GM19043 (cell line): ENCODE measurements at regions not wholly inside any gene's neighbourhood (a gene's known extent, or its start where the extent isn't known, plus 50 kb on each side); places are given as distances from the start of the nearest gene placed in this dataset.

Experiments used
- ATAC-seq: cut with Tn5 transposase; IDR thresholded peaks from one replicate; pipeline ENCODE4 v1.9.1; 2021; ENCODE audit warnings: low read depth; ENCODE audit not compliant: unreplicated experiment

GRCh38 chr1:98386675-98387440, 274.7 kb upstream of the SNX7 start:
- ATAC-seq, result no peak

DNA sequence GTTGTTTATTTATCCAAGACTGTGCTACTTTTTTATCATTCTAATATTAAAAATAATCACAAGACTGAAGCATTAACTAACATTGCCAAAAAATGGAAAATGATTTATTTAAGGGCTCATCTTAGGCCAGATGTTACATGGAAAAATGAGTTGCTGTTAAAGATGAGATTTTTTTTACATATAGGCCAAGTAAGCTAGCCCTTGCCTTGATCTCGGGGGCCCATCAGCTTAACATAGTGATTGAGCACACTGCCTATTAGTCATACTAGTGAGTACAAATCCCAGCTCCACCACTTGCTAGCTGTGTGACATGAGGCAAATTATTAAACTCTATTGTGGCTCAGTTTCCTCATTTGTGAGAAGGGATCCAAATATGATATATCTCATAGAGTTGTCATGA, 275.9 kb upstream of the SNX7 start:
- ATAC-seq, result no peak

- ATAC-seq, result no peak
Observed at GRCh38 chr1:98384461-98385141, 276.9 kb upstream of the SNX7 start.

DNA sequence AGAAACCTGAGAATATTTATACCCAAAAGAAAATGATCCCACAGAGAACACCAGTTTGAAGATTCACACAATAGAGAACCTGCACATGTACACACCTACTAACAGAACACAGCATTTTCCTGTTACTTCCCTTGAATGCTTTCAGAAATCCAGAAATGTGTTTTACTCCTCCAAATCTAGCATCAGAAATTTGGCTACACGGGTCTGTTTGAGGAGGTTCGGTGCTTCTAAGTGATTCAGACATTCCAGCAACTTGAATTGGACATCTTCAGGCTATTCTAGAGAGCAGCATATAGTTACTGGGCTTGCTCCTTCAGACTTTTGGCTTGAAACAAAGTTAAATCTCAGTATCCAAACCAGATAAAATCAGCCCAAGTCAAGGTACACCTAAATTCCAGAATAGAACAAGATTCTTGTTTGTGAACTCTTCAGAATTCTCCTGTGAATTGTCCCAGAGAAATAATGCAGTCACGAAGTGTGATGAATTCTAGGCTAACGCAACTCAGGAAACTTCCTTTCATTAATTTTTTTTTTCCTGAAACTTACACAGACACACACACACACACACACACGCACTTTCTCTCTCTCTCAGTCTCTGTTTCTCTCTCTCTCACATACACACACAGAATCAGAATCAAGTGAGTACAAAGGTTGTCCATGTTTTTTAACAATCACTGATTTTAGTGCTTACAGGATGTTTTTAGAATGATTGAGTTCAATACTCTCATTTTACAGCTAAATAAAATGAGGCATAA, 278.4 kb upstream of the SNX7 start:
- no peak for ATAC-seq

DNA sequence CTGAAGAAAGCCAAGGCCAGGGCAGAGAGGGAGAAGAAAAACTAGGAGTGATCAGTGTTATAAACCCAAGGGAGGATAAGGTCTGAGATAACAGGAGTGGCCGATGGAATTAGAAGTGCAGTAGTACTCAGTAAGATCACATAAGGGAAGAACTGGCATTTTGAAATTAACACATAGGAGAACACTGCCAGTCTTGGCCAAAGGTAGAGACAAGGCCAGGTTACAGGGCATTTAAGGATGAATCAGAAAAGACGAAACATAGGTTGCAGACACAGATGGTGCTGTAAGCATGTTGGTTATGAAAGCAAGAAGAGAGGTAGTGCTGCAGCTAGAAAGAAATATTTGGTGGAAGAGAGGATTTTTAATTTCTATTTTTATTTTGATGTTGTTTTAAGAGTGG, 278.9 kb upstream of the SNX7 start:
- no peak for ATAC-seq

DNA sequence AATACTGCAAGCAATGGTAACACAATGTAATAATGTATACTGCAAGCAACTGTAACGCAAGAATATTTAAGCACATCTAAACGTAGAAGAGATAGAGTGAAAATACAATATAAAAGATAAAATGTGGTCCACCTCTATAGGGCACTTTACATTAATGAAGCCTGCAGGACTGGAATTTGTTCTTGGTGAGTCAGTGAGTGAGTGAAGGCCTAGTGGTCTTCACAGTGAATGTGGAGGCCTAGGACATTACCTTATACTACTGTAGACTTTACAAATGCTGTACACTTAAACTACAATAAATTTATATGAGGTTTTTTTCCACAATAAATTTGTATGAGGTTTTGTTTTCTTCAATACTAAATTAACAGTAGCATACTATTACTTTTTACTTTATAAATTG, 287.4 kb upstream of the SNX7 start:
- no peak for ATAC-seq

DNA sequence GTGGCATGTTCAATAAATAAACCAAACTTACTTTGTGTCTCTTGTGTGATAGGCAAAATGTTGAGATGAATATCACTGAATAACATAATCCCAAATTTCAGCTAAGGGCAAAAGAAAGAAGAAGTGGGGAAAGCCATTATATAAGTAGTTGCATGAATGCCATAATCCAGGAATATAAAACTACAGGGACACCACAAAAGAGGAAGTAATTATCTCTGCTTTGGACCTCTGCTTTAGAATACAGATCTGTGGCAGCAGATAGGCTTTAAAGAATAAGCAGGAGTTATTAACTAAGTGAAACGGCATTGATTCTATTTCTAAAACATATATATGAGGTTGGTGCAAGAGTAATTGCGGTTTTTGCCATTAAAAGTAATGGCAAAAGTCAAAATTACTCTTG, 288.5 kb upstream of the SNX7 start:
- no peak for ATAC-seq

GRCh38 chr1:98371764-98372163, 289.8 kb upstream of the SNX7 start:
- ATAC-seq, result no peak

GRCh38 chr1:98369463-98369862, 292.1 kb upstream of the SNX7 start:
- ATAC-seq, result no peak

GRCh38 chr1:98368995-98369394, 292.5 kb upstream of the SNX7 start:
- ATAC-seq, result no peak

DNA sequence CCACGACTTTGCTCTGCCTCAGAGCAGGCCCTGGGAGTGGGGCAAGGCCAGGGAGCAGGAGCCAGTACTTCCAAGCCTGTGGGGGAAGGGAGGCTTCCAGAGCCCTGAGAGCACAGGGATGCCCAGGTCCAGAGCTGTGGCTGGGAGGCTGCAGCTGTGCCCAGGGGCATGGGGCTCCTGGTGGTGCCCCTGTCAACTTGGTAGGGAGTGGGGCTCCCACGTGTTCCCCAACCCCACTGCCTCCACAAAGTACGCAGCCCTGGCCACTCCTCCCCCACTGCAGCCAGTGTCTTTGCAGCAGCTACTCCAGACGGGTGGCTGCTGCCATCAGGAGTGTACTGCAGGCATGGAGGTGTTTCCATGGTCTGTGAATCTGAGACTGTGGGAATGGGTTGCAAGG, 294.1 kb upstream of the SNX7 start:
- ATAC-seq, result no peak

DNA sequence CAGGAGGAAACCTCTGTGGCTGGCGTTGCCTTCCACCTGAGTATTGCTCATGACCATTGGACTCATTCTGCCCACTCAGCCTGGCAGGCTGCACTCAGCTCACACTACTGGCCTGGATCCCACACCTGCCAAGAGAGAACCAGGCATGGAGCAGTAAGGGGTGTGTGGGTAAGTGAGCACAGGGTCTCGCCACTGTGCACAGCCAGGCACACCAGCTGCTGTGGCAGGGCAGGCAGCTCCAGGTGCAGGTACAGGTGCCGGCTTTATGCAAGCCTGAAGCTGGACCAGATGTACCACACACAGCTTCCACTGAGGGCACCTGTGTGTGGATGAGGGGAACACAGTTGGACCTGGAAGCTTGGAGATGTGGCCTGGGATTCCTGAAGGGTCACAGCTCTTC, 295.2 kb upstream of the SNX7 start:
- no peak for ATAC-seq

DNA sequence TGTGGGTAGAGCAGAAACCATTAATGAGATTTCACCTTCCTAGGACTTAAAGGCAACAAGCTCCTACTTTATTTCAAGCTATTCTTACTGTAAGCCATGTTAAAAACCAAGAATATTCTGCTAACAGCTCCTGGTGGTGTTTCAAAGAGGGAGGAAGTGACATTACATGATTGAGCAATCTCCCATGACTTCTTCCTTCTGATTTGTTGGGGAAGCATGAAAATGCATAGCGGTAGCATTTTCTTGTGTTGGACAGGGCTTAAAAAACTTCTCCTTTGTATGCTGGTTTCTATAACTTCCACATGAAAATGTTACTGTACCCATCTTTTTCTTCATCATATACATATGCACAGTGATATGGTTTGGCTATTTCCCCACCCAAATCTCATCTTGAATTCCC, 297.0 kb upstream of the SNX7 start:
- no peak for ATAC-seq

DNA sequence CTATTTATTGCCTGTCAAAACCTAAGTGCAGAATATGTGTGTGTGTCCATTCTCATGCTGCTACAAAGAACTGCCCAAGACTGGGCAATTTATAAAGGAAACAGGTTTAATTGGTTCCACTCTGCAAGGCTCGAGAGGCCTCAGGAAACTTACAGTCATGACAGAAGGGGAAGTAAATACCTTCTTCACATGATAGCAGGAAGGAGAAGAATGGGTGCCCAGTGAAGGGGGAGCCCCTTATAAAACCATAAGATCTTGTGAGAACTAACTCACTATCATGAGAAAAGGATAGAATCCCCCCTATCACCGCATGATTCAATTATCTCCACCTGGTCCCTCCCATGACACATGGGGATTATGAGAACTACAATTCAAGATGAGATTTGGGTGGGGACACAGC, 300.7 kb upstream of the SNX7 start:
- ATAC-seq, result no peak

- no peak for ATAC-seq
Observed at GRCh38 chr1:98355656-98356383, 305.7 kb upstream of the SNX7 start.

DNA sequence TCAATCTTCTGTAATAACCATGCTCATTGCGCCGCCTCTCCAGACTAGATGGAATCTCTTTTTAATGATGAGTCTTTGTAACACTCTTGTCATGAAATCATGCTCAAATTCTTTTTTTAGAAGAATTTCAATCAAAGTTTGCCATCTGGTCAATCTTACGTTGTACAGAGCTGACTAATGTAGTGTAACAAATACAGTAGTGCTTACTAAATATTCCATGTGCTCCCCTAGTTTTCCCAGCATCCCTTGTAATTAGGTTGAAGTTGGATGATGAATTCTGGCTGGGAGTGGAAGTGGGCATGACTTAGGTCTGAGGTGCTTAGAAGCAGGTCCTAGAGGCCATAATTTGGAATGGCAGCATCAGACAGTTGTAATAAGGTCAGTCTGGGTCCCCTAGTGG, 309.1 kb upstream of the SNX7 start:
- no peak for ATAC-seq

DNA sequence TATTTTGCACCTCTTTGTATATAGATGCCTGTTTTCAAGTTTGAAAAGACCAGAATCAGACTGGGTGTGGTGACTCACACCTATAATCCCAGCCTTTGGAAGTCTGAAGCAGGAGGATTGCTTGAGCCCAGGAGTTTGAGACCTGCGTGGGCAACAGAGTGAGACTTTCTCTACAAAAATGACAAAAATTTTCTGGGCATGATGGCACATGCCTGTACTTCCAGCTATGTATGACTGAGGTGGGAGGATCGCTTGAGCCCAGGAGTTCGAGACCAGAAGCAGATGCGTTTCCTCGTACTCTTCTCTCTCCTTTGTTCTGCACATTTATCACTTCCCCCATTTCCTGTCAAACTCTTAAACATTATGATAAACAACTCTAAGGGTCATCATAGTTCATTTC, 310.0 kb upstream of the SNX7 start:
- no peak for ATAC-seq

- ATAC-seq, result no peak
Observed at GRCh38 chr1:98345417-98345816, 316.1 kb upstream of the SNX7 start.

DNA sequence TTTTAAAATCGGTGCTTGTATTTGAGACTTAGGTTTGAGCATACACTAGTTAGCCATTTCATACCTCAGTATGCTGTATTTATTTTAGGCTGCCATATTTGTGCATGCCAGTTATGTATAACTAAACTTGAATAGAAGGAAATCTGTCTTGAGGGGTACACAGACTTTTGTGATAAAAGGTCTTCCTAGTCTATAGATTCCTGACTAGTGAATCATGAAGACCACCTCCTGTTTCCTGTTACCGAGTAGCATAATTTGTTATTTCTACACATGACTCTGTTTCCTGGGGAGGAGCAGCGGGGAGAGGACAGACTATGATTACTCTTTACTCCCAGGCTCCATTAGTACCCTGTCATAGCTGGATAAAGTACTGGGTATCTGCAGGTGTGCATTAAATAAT, 316.8 kb upstream of the SNX7 start:
- ATAC-seq, result no peak

DNA sequence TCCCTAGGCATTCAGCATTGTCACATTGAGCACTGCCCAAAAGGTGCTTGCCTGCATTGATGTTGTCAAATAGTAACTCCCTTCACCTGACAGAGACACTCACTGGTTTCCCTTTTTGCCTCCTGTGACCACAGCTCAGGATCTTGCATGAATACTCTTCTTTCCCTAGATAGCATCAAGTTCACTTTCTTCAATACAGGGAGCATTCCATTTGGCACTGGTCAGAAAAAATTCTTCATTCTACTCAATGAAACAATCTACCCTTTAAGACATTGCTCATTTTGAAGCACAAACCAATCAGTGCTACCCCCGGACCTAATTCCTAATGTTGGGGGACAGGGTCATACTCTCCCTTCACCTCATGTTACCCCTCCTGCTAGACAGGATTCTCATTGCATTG, 319.0 kb upstream of the SNX7 start:
- ATAC-seq, result no peak

- no peak for ATAC-seq
Observed at GRCh38 chr1:98340511-98340910, 321.0 kb upstream of the SNX7 start.
